ENCODE measurements at regions not wholly inside any gene's neighbourhood (a gene's known extent, or its start where the extent isn't known, plus 50 kb on each side); places are given as distances from the start of the nearest gene placed in this dataset.
"Not testable (repeated sequence)": the region's sequence is repeated elsewhere in the genome, so short reads cannot be mapped to it uniquely, and the experiment has no call there.

- TF ChIP-seq CTCF, EP300 (IDR thresholded peaks at IDR 0.05): not testable (repeated sequence)
Observed at GRCh38 chr11:3564383-3564782, 77.4 kb downstream of the ART5 start.
